Left colon (tissue), 2 donors: ENCODE measurements at regions not wholly inside any gene's neighbourhood (a gene's known extent, or its start where the extent isn't known, plus 50 kb on each side); places are given as distances from the start of the nearest gene placed in this dataset.
"Not testable (repeated sequence)": the region's sequence is repeated elsewhere in the genome, so short reads cannot be mapped to it uniquely, and the experiment has no call there.

Experiments used
- ATAC-seq: fragments of 200-7000 bp; cut with Tn5 transposase; one replicate; pipeline ENCODE4 v1.9.1; 2020; ENCODE audit warnings: mild to moderate bottlenecking, moderate library complexity
- DNase-seq, 2 donors: peaks; one replicate each; pipeline ENCODE4 v3.0.0-alpha.2; 2020
- intact Hi-C, 2 donors: fragments of 100-400 bp; cut with DNase I in 1 of 2; cut with micrococcal nuclease in 1 of 2; formaldehyde crosslinking; loops; one replicate each; pipeline versions ENCODE4 v1.11.2 to v1.14.0; 2022; cut with DNase I, micrococcal nuclease
- donor health status: DM: no; HTN: no; CAD: no.
- donor health status: DM: yes; HTN: yes; CAD: no.

- ATAC-seq, intact Hi-C loops, DNase-seq: not testable (repeated sequence)
Measured at GRCh38 chr10:77740396-77740795, 102.8 kb upstream of the KCNMA1 start.

- no peak for DNase-seq
- ATAC-seq, result no peak
- intact Hi-C loops, result no loop called here
Measured at GRCh38 chr10:77738496-77739158, 101.0 kb upstream of the KCNMA1 start.

GRCh38 chr10:77737608-77738007 is 100.0 kb upstream of the KCNMA1 start:
- DNase-seq, result no peak
- ATAC-seq, result no peak
- intact Hi-C loops, result no loop called here

GRCh38 chr10:77735136-77735535 is 97.5 kb upstream of the KCNMA1 start:
- intact Hi-C loops, DNase-seq, ATAC-seq: not testable (repeated sequence)

GRCh38 chr10:77732213-77733003 is 94.8 kb upstream of the KCNMA1 start:
- no peak for ATAC-seq
- DNase-seq, result no peak
- intact Hi-C loops, result no loop called here

GRCh38 chr10:77727481-77727880 is 89.9 kb upstream of the KCNMA1 start:
- ATAC-seq (no peak), DNase-seq (no peak)
- intact Hi-C loops, result no loop called here

GRCh38 chr10:77726732-77727131 is 89.1 kb upstream of the KCNMA1 start:
- DNase-seq (no peak), ATAC-seq (no peak)
- intact Hi-C loops, result no loop called here

GRCh38 chr10:77726301-77726700 is 88.7 kb upstream of the KCNMA1 start:
- no peak for ATAC-seq
- no peak for DNase-seq
- intact Hi-C loops, result no loop called here

GRCh38 chr10:77724820-77725219 is 87.2 kb upstream of the KCNMA1 start:
- no peak for ATAC-seq
- DNase-seq, result no peak
- intact Hi-C loops, result no loop called here

- intact Hi-C loops, result no loop called here
- ATAC-seq, result no peak
Measured at GRCh38 chr10:77723376-77723775, 85.8 kb upstream of the KCNMA1 start.

GRCh38 chr10:77722956-77723355 is 85.3 kb upstream of the KCNMA1 start:
- DNase-seq, ATAC-seq, intact Hi-C loops: not testable (repeated sequence)

More at GRCh38 chr10:77723376-77723775, 85.8 kb upstream of the KCNMA1 start:
- DNase-seq, result no peak

GRCh38 chr10:77721815-77722214 is 84.2 kb upstream of the KCNMA1 start:
- ATAC-seq, result no peak

GRCh38 chr10:77718957-77719356 is 81.3 kb upstream of the KCNMA1 start:
- no peak for ATAC-seq
- intact Hi-C loops, result no loop called here
- DNase-seq, result no peak

More at GRCh38 chr10:77721815-77722214, 84.2 kb upstream of the KCNMA1 start:
- intact Hi-C loops, result no loop called here
- no peak for DNase-seq

GRCh38 chr10:77718312-77718711 is 80.7 kb upstream of the KCNMA1 start:
- DNase-seq, intact Hi-C loops, ATAC-seq: not testable (repeated sequence)

- DNase-seq (no peak), ATAC-seq (peak; percentile 62)
- intact Hi-C loops, result no loop called here
Measured at GRCh38 chr10:77717336-77717735, 79.7 kb upstream of the KCNMA1 start.

- no peak for DNase-seq
- intact Hi-C loops, result no loop called here
- ATAC-seq, result no peak
Measured at GRCh38 chr10:77716458-77717317, 79.1 kb upstream of the KCNMA1 start.

GRCh38 chr10:77715536-77715935 is 77.9 kb upstream of the KCNMA1 start:
- DNase-seq (no peak), ATAC-seq (no peak)
- intact Hi-C loops, result no loop called here

- DNase-seq, result peak in 1 of 2 donors; percentile 23
- no peak for ATAC-seq
- intact Hi-C loops, result no loop called here
Measured at GRCh38 chr10:77715088-77715487, 77.5 kb upstream of the KCNMA1 start.

GRCh38 chr10:77713521-77714280 is 76.1 kb upstream of the KCNMA1 start:
- ATAC-seq (no peak), DNase-seq (no peak)
- intact Hi-C loops, result no loop called here
